ENCODE measurements at regions not wholly inside any gene's neighbourhood (a gene's known extent, or its start where the extent isn't known, plus 50 kb on each side); places are given as distances from the start of the nearest gene placed in this dataset.
"Not testable (repeated sequence)": the region's sequence is repeated elsewhere in the genome, so short reads cannot be mapped to it uniquely, and the experiment has no call there.

GRCh38 chr1:228825041-228825440, 89.8 kb downstream of the RHOU start:
- no peak for DNase-seq

DNA sequence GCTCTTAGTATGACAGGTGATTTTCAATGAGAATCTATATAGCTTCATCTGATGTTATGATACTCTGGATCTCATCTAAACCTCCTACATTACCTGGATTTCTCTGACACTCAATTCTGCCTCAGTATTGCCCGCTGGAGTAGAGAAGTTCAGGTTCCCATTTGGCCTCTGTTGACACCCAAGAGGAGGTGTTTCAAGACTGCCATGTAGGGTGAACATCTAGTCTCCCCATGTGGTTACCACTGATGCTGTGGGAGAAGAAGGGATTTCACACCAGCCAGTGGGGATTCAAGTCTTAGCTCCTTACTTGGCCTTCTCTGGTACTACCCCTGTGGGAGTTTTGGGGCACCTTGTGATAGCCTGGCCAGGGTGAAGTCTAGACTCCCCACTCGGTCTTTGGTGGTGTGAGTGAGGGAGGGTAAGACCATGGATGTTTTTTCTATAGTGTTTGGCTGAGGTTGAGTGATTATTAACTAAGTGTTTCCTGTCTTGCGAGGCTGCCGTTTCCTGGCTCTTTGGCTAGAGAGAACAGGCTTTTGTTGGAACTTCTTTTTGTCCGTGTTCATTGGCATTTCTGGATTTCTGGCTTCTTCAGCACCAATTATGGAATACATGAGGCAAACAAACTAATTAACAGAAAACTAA, 90.7 kb downstream of the RHOU start:
- DNase-seq, result no peak

DNA sequence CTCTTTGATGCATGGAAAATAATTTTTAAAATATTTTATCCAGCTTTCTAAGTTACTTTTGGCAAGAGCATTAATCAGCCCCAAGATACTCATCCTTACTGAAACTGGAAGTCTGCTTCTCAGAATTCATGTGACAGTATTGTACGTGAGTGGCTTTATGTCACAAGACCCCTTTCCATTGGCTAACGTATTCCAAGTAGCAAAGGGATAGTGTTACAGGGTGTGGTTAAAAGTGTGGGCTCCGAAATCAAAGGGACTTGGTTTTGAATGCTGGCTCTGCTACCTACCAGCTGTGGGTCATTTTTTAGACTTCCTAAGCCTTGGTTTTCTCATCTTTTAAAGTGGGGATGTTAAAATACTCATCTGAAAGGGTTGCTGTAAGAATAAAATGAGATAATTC, 91.7 kb downstream of the RHOU start:
- no peak for DNase-seq

GRCh38 chr1:228828151-228828550, 92.9 kb downstream of the RHOU start:
- DNase-seq, result no peak

- no peak for DNase-seq
These were observed 95.1 kb downstream of the RHOU start for GRCh38 chr1:228830185-228830953.

DNA sequence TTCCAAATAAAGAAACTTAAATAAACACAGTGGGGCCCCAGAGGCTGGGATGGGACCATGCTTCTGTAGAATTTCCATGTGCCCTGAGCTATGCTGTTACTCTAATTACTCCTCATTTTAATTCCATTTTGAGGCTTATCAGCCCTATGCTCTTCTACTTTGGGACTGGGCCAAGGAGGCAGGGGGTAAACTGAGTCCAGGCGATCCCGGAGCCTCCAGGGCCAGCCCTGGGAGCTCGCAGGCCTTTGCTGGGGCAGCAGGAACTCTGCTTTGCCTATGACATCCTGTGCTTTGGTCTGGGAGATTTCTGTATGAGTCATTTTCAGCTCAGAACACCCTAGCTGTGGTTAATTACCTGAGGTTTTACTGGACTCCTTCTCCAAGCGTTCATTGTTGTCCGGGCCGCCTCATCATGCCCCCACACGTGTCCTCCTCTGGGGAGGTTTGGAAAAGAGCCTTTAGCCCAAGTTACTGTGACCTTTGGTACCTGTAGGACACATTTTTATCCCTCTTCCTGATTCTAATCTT, 95.7 kb downstream of the RHOU start:
- no peak for DNase-seq

GRCh38 chr1:228833911-228834688, 98.8 kb downstream of the RHOU start:
- no peak for DNase-seq

- DNase-seq, result no peak
These were observed 100.2 kb downstream of the RHOU start for GRCh38 chr1:228835456-228835855.

DNA sequence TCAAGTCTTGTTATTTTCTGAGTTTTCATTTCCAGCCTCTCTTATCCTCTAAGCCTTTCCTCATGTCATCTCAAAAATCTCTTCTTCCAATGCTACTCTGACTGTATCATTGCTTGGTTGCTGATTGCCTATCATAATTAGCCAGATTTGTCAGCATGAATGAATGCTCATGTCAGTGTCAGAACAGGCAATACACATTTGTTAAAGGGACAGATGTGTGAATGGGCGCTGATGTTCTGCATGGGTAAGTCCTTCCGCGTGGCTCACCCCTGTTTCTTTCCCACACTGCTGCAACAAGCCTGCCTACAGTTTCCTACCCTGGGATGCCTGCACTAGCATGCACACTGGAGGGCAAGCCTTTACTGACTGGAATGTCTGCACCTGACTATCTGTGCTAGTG, 100.6 kb downstream of the RHOU start:
- no peak for DNase-seq

GRCh38 chr1:228836427-228836826, 101.1 kb downstream of the RHOU start:
- no peak for DNase-seq

- DNase-seq, result no peak
These were observed 101.8 kb downstream of the RHOU start for GRCh38 chr1:228837032-228837431.

DNA sequence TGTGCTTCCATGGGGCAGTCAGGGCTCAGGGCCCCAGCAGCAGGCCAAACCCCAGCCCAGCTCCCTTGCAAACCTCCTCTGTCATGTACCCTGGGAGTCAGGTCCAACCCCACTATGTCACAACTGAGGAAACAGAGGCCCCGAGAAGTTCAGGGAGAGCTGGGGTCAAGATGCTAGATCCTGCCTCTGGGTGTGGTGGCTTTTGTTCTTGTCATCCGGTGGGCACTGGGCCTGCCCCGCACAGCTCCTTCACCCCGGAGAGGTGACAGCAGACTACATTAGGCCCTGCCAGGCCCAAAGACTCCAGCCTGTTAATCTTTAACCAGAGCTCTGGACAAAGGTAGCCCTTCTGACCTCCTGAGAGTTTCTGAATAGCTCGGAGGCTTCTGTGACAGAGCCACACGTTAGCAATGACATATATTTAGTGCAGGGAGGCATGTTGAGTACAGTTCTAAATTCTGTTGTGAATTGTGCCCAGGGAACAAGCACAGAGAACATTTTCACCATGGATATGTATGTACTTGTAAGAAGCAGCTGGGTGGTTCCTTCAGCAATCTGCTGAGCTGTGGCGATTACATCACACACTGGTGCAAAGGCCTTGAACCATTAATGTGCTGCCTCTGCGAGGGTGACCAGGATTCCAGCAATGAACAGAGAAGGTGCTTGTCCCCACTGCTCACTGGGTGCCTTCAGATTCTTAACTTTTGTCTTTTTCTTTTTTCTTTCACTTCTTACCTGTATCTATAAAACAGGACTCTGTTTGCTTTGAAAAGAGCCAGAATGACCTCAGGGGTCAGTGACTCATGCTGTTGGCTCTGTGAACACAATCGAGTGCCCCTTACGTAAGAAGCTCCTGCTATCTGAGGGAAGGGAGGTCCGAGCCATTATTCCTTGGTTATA, 102.8 kb downstream of the RHOU start:
- no peak for DNase-seq

DNA sequence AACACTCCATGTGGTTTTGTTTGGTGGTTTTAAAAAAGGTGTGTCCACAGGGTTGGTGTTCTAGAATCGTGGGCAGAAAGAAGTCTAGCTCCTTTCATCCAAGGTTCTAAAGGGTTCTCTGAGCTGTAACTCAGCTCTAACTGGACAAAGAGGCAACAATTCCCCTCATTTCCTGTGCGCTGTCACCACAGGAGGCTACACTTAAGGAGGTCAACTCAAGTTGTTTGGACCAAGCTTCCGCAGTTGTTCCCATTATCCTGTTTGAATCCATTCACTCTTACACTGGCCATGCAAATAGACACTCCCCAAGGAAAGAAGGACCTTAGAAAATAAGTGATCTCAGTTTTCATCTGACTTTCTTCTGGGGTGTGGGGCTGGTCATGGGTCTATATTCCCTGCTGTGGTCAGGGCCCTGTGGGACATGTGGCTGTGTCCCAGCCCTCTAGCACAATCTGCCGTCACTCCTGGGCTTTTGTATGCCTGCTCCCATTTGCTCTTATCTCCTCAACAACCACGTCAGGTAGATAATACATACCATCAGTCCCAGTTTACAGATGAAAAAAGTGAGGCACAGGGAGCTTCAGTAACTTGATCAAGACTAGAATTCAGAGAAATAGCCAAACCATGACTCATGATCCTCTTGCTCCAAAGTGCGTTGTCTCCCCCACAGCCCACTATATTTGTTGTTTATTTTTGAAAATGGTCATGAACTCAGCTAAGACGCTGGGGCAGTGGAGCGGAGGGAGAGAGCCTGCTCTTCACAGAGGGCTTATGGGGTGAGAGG, 103.6 kb downstream of the RHOU start:
- DNase-seq, result no peak

DNA sequence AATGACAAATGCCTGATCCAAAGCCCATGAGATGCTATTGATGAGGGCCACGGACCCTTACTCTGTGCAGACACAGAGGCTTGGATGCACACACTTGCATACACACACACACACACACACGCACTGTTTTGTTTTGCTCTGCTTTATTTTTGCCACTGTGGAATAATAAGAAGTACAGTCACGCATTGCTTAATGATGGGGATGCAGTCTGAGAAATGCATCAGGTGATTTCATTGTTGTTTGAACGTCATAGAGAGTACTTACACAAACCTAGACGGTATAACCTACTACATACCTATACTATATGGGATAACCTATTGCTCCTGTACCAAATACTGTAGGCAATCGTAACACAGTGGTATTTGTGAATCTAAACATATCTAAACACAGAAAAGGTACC, 104.4 kb downstream of the RHOU start:
- DNase-seq, result no peak

GRCh38 chr1:228841632-228842031, 106.4 kb downstream of the RHOU start:
- no peak for DNase-seq

- DNase-seq, result no peak
These were observed 107.0 kb downstream of the RHOU start for GRCh38 chr1:228842094-228842775.

- no peak for DNase-seq
These were observed 109.8 kb downstream of the RHOU start for GRCh38 chr1:228845101-228845500.

DNA sequence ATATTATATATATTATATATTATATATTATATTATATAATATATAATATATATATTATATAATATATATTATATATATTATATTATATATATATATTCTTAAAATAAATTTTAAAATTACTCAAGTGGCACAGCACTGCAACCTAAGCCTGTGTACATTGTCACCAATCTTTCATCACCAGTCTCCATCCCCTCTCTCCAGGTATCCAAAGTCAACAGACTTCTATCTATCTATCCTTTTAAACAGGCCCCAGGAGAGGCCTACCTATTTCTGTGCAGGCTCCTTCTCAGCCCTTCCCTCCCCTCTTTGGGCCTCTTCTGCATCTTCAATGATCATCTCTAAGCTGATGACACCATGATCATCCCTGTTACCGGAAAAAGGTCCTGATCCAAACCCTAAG, 111.7 kb downstream of the RHOU start:
- no peak for DNase-seq

DNA sequence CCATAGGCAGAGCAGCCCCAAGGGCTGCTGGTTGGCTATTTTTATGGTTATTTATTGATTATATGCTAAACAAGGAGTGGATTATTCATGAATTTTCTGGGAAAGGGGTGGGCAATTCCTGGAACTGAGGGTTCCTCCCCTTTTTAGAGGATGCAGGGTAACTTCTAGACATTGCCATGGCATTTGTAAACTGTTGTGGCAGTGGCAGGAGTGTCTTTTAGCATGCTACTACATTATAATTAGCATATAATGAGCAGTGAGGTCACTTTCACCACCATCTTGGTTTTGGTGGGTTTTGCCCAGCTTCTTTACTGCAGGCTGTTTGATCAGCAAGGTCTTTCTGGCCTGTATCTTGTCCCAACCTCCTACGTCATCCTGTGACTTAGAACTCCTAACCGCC, 112.2 kb downstream of the RHOU start:
- not testable (repeated sequence) for DNase-seq

DNA sequence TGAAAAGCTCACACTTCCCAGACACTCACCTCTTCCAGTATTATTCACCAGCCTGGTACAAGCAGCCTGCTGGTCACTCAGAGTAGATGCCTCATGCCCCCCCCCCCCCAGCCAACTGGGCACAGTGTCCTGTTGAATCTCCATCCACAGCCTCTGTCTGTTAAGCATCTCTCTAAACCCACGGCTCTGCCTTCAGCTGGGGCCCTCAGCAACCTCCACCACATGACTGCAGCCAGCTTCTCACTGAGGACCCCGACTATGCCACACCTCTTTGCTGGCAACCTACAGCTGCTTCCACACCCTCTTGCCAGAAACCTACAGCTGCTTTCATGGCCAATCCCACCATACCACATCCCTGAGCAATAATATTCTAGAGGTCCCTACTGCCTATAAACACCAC, 113.1 kb downstream of the RHOU start:
- DNase-seq, result no peak

DNA sequence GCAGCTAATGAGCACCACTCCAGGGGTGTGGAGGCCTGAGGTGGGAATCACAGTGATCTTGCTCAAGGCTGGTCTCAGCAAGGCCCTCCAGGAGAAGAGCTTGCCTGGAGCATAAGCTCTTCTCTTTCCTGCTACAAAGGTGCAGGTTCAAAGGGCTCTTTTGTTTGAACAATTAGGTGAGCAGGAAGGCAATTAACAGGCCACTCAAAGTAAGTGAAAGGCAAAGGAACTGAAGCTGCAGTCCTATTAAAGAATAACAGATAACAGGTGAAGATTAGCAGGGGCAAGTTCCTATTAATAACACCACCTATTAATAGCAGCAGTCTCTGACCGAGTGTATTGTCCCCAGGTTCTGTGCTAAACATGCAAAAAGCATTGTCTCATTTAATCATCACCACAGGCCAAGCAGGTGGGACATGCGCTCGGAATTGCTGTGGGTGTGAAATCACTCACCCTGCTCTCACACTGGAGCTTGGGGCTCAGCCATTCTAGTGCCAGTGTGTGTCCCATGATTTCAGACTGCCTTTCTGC, 113.8 kb downstream of the RHOU start:
- DNase-seq, result no peak

Measured in COR-L47 (cell line).